ENCODE measurements at regions not wholly inside any gene's neighbourhood (a gene's known extent, or its start where the extent isn't known, plus 50 kb on each side); places are given as distances from the start of the nearest gene placed in this dataset.
A peak's percentile ranks its signal among the peaks of the same experiment; 100 is the strongest.

DNA sequence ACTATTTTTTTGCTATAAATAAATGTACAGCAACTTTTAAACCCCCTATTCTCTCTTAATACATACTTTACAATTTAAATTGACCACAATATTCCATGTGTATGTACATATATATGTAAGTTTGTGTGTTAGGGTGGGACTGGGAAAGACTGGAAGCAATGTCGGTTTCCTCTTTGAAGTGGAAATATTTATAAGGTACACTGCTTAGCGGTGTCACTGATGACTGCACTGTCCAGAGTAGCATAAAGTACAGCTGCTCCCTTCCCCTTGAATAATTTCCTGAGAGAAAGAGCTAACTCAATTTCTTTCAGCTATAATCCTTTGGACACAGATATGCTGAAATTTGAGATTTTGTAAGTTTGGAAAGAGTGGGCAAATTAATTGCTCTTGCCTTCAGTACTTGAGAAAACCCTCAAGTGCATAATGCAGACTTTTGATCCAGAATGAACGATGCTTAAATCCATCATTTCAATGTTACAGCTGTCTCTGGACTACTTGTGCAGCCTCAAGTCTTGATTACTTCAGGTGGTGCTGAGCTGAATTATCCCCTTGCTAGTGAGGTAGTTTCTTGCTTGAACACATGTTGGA is 267.0 kb upstream of the CFAP20DC start:
- Histone ChIP-seq H3K27ac (no peak overlapping the region), H3K9me3 (no peaks in the 10 kb centered on the region), H3K4me3 (no peak overlapping the region), H3K36me3 (no peaks in the 10 kb centered on the region), H3K4me1 (no peaks in the 10 kb centered on the region), H3K27me3 (no peaks in the 10 kb centered on the region)
- TF ChIP-seq, protein P1, sequence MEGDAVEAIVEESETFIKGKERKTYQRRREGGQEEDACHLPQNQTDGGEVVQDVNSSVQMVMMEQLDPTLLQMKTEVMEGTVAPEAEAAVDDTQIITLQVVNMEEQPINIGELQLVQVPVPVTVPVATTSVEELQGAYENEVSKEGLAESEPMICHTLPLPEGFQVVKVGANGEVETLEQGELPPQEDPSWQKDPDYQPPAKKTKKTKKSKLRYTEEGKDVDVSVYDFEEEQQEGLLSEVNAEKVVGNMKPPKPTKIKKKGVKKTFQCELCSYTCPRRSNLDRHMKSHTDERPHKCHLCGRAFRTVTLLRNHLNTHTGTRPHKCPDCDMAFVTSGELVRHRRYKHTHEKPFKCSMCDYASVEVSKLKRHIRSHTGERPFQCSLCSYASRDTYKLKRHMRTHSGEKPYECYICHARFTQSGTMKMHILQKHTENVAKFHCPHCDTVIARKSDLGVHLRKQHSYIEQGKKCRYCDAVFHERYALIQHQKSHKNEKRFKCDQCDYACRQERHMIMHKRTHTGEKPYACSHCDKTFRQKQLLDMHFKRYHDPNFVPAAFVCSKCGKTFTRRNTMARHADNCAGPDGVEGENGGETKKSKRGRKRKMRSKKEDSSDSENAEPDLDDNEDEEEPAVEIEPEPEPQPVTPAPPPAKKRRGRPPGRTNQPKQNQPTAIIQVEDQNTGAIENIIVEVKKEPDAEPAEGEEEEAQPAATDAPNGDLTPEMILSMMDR (IDR thresholded peaks at IDR 0.05): no peak
- no peak for TF ChIP-seq POLR2A (IDR thresholded peaks at IDR 0.05)
- no peak for DNase-seq

DNA sequence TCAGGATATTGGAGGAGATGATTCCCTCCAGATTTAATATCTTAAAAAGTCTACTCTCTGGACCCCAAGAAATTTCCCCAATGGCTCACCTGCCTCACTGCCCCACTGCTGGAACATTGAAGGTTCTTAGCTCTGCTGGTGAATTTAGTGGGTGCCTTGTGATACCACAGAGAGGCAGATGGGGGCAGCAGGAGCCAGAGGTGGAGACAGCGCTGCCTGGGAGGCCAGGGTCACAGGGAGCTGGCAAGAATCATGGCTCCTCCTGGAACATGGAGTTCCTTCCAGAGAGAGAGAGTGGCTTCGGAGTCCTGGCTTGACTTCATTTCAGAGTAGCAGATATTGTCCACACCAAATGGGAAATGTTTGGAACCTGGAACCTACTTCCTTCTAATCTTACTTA is 263.5 kb upstream of the CFAP20DC start:
- no peak for TF ChIP-seq POLR2A (IDR thresholded peaks at IDR 0.05)
- TF ChIP-seq, protein P1 (IDR thresholded peaks at IDR 0.05): peak in 4 of 6 experiments; percentile 11 to 48 (median 38)
- Histone ChIP-seq H3K36me3 (no peaks in the 10 kb centered on the region), H3K4me3 (no peak overlapping the region), H3K27me3 (no peaks in the 10 kb centered on the region), H3K27ac (no peak overlapping the region), H3K4me1 (no peaks in the 10 kb centered on the region), H3K9me3 (no peaks in the 10 kb centered on the region)
- DNase-seq: peak in 1 of 3 donors; percentile 19

GRCh38 chr3:59311231-59311630 is 261.4 kb upstream of the CFAP20DC start:
- no peak for TF ChIP-seq POLR2A (IDR thresholded peaks at IDR 0.05)
- TF ChIP-seq, protein P1 (IDR thresholded peaks at IDR 0.05): no peak
- H3K4me3 ChIP-seq: no peak overlapping the region
- no peaks in the 10 kb centered on the region for H3K9me3 ChIP-seq
- H3K4me1 ChIP-seq: no peaks in the 10 kb centered on the region
- H3K27me3 ChIP-seq: no peaks in the 10 kb centered on the region
- no peaks in the 10 kb centered on the region for H3K36me3 ChIP-seq
- H3K27ac ChIP-seq: no peak overlapping the region
- DNase-seq: no peak

DNA sequence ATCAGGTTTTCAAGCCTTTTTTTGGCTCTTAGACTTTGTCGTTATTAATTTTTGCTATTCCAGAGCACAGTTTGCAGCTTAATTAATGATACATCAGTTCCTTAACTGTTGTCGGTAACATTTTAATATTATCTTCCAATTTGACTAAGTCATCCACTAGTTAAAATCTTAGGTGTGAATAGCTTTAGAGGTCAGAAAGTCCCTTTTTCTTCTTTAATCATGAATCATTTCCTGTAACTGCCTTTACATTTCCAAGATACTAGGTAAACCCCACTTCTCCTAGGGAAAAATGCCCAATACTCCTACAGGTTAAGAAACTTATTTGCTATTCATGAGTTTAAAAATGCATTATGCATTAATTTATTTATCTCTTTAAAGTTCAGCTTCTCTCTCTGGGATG is 260.9 kb upstream of the CFAP20DC start:
- Histone ChIP-seq H3K27ac (no peak overlapping the region), H3K27me3 (no peaks in the 10 kb centered on the region), H3K9me3 (no peaks in the 10 kb centered on the region), H3K36me3 (no peaks in the 10 kb centered on the region), H3K4me1 (no peaks in the 10 kb centered on the region), H3K4me3 (no peak overlapping the region)
- DNase-seq: no peak
- TF ChIP-seq POLR2A (IDR thresholded peaks at IDR 0.05): no peak
- TF ChIP-seq, protein P1 (IDR thresholded peaks at IDR 0.05): no peak

DNA sequence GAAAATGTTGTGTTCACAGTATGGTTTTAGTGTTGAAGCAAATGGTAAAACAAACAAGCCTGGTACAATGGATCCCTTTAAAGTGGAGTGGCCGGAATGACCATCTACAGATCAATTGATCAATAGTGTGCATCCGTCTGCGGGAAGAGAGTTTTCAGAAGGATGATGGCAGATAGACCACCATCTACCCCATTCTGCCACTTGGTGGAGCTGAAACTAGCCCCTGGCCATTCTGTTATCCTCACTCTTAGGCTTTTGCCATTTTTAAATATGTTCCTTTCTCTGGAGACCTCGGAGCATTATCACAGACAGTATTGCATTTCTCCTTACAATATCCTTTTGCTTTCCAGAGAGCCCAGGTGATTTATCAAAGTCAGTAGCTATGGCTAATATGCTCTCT is 258.9 kb upstream of the CFAP20DC start:
- H3K36me3 ChIP-seq: no peaks in the 10 kb centered on the region
- no peak overlapping the region for H3K4me3 ChIP-seq
- no peaks in the 10 kb centered on the region for H3K4me1 ChIP-seq
- no peaks in the 10 kb centered on the region for H3K27me3 ChIP-seq
- no peak for TF ChIP-seq POLR2A (IDR thresholded peaks at IDR 0.05)
- TF ChIP-seq, protein P1 (IDR thresholded peaks at IDR 0.05): no peak
- H3K9me3 ChIP-seq: no peaks in the 10 kb centered on the region
- H3K27ac ChIP-seq: no peak overlapping the region
- DNase-seq: no peak

GRCh38 chr3:59308001-59308400 is 258.2 kb upstream of the CFAP20DC start:
- H3K4me1 ChIP-seq: no peaks in the 10 kb centered on the region
- no peaks in the 10 kb centered on the region for H3K27me3 ChIP-seq
- H3K36me3 ChIP-seq: no peaks in the 10 kb centered on the region
- no peak for DNase-seq
- TF ChIP-seq, protein P1 (IDR thresholded peaks at IDR 0.05): no peak
- TF ChIP-seq POLR2A (IDR thresholded peaks at IDR 0.05): no peak
- no peaks in the 10 kb centered on the region for H3K9me3 ChIP-seq
- H3K4me3 ChIP-seq: no peak overlapping the region
- H3K27ac ChIP-seq: no peak overlapping the region
